ENCODE measurements at regions not wholly inside any gene's neighbourhood (a gene's known extent, or its start where the extent isn't known, plus 50 kb on each side); places are given as distances from the start of the nearest gene placed in this dataset.

GRCh38 chr20:19018881-19019280, 193.6 kb upstream of the SLC24A3 start:
- no peak overlapping the region for H3K4me3 ChIP-seq (ENCODE audit: low read depth, low read length)
- TF ChIP-seq POLR2A (IDR thresholded peaks at IDR 0.05; ENCODE audit: extremely low read depth, insufficient read length) = no peak
- TF ChIP-seq MYC (IDR thresholded peaks at IDR 0.05; ENCODE audit: low read depth, low read length) = no peak
- TF ChIP-seq MAX (IDR thresholded peaks at IDR 0.05; ENCODE audit: low read depth, low read length) = no peak
- TF ChIP-seq CTCF (IDR thresholded peaks at IDR 0.05; ENCODE audit: low read depth, low read length) = no peak
- no peak for DNase-seq (ENCODE audit: low read depth)

DNA sequence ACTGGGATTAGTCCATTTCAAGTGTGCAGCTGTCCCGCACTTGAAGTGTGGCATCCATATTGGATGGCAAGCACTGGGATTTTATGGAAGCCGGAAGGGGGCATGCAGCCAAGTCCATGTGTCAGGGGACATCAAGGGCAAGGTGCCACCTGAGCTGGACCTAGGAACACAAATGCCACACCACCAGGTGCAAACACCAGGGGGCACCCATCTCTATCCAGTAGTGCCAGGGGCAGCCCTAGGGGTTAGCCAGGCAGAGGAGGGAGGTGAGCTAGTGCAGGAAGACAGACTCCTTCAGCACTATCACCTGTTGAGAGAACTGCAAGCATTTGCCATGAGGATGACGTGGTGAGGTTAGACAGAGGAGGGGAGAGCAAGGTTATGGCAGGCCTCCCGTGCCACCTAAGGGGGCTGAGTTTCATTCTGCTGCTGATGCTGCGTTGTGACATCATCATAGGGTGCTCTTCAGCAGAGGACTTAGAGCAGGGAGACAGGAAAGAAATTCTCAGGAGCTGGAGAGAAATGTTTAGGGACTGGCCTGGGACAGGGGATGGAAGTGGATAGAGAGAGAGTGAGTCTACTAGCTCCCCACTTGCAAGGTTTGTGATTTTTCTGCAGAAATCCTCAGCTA, 192.6 kb upstream of the SLC24A3 start:
- H3K4me3 ChIP-seq (ENCODE audit: low read depth, low read length) = no peak overlapping the region
- no peak for DNase-seq (ENCODE audit: low read depth)
- TF ChIP-seq MAX (IDR thresholded peaks at IDR 0.05; ENCODE audit: low read depth, low read length) (no peak), CTCF (IDR thresholded peaks at IDR 0.05; ENCODE audit: low read depth, low read length) (peak; percentile 32), MYC (IDR thresholded peaks at IDR 0.05; ENCODE audit: low read depth, low read length) (no peak), POLR2A (IDR thresholded peaks at IDR 0.05; ENCODE audit: extremely low read depth, insufficient read length) (no peak)

- DNase-seq (ENCODE audit: low read depth) = no peak
- no peak for TF ChIP-seq POLR2A (IDR thresholded peaks at IDR 0.05; ENCODE audit: extremely low read depth, insufficient read length)
- TF ChIP-seq MYC (IDR thresholded peaks at IDR 0.05; ENCODE audit: low read depth, low read length) = no peak
- TF ChIP-seq CTCF (IDR thresholded peaks at IDR 0.05; ENCODE audit: low read depth, low read length) = no peak
- TF ChIP-seq MAX (IDR thresholded peaks at IDR 0.05; ENCODE audit: low read depth, low read length) = no peak
- no peak overlapping the region for H3K4me3 ChIP-seq (ENCODE audit: low read depth, low read length)
Measured at GRCh38 chr20:19021406-19022117, 190.9 kb upstream of the SLC24A3 start.

GRCh38 chr20:19022118-19022575, 190.3 kb upstream of the SLC24A3 start:
- no peak for DNase-seq (ENCODE audit: low read depth)
- TF ChIP-seq MYC (IDR thresholded peaks at IDR 0.05; ENCODE audit: low read depth, low read length) = no peak
- no peak for TF ChIP-seq POLR2A (IDR thresholded peaks at IDR 0.05; ENCODE audit: extremely low read depth, insufficient read length)
- TF ChIP-seq CTCF (IDR thresholded peaks at IDR 0.05; ENCODE audit: low read depth, low read length) = no peak
- TF ChIP-seq MAX (IDR thresholded peaks at IDR 0.05; ENCODE audit: low read depth, low read length) = no peak
- H3K4me3 ChIP-seq (ENCODE audit: low read depth, low read length) = no peak overlapping the region

DNA sequence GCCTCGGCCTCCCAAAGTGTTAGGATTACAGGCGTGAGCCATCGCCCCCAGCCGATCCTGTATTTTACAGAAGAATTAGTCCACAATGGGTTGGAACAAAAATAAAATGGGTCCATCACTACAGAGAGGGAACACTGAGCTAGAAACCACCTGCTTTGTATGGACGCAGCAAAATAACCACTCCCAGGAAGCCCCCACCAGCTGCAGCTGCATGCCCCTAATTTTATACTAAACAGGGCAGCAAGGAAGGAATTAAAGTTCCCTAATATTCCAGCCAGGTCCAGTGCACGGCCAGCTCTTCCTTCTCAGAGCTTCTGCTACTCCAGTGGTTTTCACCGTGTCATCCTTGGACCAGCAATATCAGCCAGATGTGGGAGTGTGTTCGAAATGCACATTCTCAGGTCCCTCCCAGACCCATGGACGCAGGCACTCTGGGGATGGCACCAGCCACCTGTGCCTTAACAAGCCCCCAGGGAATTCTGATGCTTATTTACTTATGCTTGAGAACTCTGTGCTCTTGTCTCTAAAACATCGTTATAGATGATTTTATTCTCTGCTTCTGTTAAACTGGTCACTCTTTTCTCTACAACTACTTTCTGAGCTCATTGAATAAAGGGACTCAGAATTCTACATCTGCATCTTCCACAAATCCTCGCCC, 189.5 kb upstream of the SLC24A3 start:
- no peak overlapping the region for H3K4me3 ChIP-seq (ENCODE audit: low read depth, low read length)
- no peak for DNase-seq (ENCODE audit: low read depth)
- TF ChIP-seq CTCF (IDR thresholded peaks at IDR 0.05; ENCODE audit: low read depth, low read length) = no peak

All from NB4 (cell line).